Endothelial cell of umbilical vein (primary cell): ENCODE measurements at regions not wholly inside any gene's neighbourhood (a gene's known extent, or its start where the extent isn't known, plus 50 kb on each side); places are given as distances from the start of the nearest gene placed in this dataset.

ENCODE experiments used
- BruUV-seq: library from RNA; stranded (reverse); fragments of 400-500 nt; replicated peaks from 2 replicates; lab custom pipeline; 2021; lab: Mats Ljungman, UMichigan
- CTCF ChIA-PET: fragments of 300-600, 350-600 bp; sonication (Branson Sonifier 250); formaldehyde crosslinking; loops from one replicate; lab custom pipeline; 2021; ENCODE audit warnings: antibody characterized with exemption, inconsistent platforms; lab: Charles Lee
- POLR2A ChIA-PET: fragments of 300-600, 350-600 bp; sonication (Branson Sonifier 250); formaldehyde crosslinking; loops from one replicate; lab custom pipeline; 2021; ENCODE audit warnings: antibody characterized with exemption, inconsistent platforms; lab: Charles Lee
- DNase-seq: peaks from one replicate; pipeline ENCODE4 v3.0.0-alpha.2; 2011; ENCODE audit warnings: low read depth, low spot score
- FAIRE-seq: peaks from 2 replicates; lab custom pipeline; 2011; peaks lifted over from hg19 to GRCh38; lab: Jason Lieb, UNC
- H2AFZ ChIP-seq: 2 replicates; pipeline ENCODE4 v1.6.0; 2012; ENCODE audit warnings: low read depth, low read length, control low read depth, inconsistent platforms
- H3K27ac ChIP-seq: 2 replicates; pipeline ENCODE4 v1.5.1; 2011; ENCODE audit warnings: low read depth, mild to moderate bottlenecking, control low read depth, low read length, moderate library complexity; ENCODE audit not compliant: insufficient read depth
- H3K27me3 ChIP-seq, 2 experiments: 2 replicates each; pipeline versions ENCODE4 v1.6.0 to v1.6.1; 2011; ENCODE audit warnings: low read length in 2 of 2, mixed read lengths in 1 of 2; ENCODE audit not compliant: control insufficient read depth in 2 of 2, insufficient read depth in 2 of 2
- H3K36me3 ChIP-seq, 2 experiments: 2 replicates in 1 of 2; 3 replicates in 1 of 2; pipeline ENCODE4 v1.5.1; 2011; ENCODE audit warnings: low read length in 2 of 2, mild to moderate bottlenecking in 1 of 2, moderate library complexity in 1 of 2; ENCODE audit not compliant: control insufficient read depth in 2 of 2, insufficient read depth in 2 of 2; ENCODE audit errors: extremely low read depth in 1 of 2
- H3K4me1 ChIP-seq: 3 replicates; pipeline ENCODE4 v1.5.1; 2011; ENCODE audit warnings: mild to moderate bottlenecking, low read length; ENCODE audit not compliant: control insufficient read depth, insufficient read depth; ENCODE audit errors: extremely low read depth
- H3K4me2 ChIP-seq: 2 replicates; pipeline ENCODE4 v1.6.1; 2011; ENCODE audit warnings: low read length, control low read depth, mixed read lengths; ENCODE audit not compliant: insufficient read depth
- H3K4me3 ChIP-seq, 3 experiments: fragments of 200-600 bp in 1 of 3; sonication (generic), shearing (Covaris generic) in 1 of 3; replicated peaks in 1 of 3; 2 replicates each; pipeline ENCODE4 v1.5.1; 2011 to 2016; ENCODE audit warnings: control low read depth in 3 of 3, low read length in 3 of 3, mild to moderate bottlenecking in 2 of 3, inconsistent platforms in 1 of 3, low read depth in 1 of 3, moderate library complexity in 1 of 3; ENCODE audit not compliant: insufficient read depth in 1 of 3
- H3K79me2 ChIP-seq: 2 replicates; pipeline ENCODE4 v1.6.0; 2012; ENCODE audit warnings: low read length, inconsistent platforms; ENCODE audit not compliant: control insufficient read depth, insufficient read depth
- H3K9ac ChIP-seq: replicated peaks from 2 replicates; pipeline ENCODE3; 2011; ENCODE audit warnings: low read length, control low read depth; ENCODE audit not compliant: insufficient read depth; ENCODE audit errors: extremely low read depth
- H3K9me1 ChIP-seq: replicated peaks from 3 replicates; pipeline ENCODE4 v1.6.0; 2011; ENCODE audit warnings: mild to moderate bottlenecking, low read length; ENCODE audit not compliant: control insufficient read depth, insufficient read depth; ENCODE audit errors: extremely low read depth
- H3K9me3 ChIP-seq: replicated peaks from 2 replicates; pipeline ENCODE4 v1.5.1; 2012; ENCODE audit warnings: low read length, inconsistent platforms; ENCODE audit not compliant: control insufficient read depth, insufficient read depth
- H4K20me1 ChIP-seq: replicated peaks from 2 replicates; pipeline ENCODE3; 2011; ENCODE audit warnings: mild to moderate bottlenecking, low read length; ENCODE audit not compliant: control insufficient read depth, insufficient read depth; ENCODE audit errors: extremely low read depth
- CTCF ChIP-seq, 2 donors: IDR thresholded peaks; 1 replicate in 1 of 2; 2 replicates in 1 of 2; pipeline ENCODE4 v1.5.1; 2011; ENCODE audit warnings: low read length in 2 of 2, mild to moderate bottlenecking in 2 of 2, moderate library complexity in 2 of 2, control low read depth in 1 of 2, inconsistent platforms in 1 of 2, low read depth in 1 of 2; ENCODE audit not compliant: insufficient read depth in 1 of 2; ENCODE audit errors: extremely low read depth in 1 of 2
- EZH2 ChIP-seq: IDR thresholded peaks from 2 replicates; pipeline ENCODE4 v1.6.1; 2012; ENCODE audit warnings: borderline replicate concordance, low read depth, mild to moderate bottlenecking, moderate library complexity, low read length, inconsistent platforms; ENCODE audit not compliant: severe bottlenecking
- GATA2 ChIP-seq: IDR thresholded peaks from 2 replicates; pipeline ENCODE4 v1.7.0; 2011; ENCODE audit warnings: low read depth, mild to moderate bottlenecking, moderate library complexity, mixed read lengths, low read length; ENCODE audit not compliant: insufficient read length, insufficient read depth
- MYC ChIP-seq: IDR thresholded peaks from one replicate; pipeline ENCODE4 v1.6.1; 2011; ENCODE audit warnings: mild to moderate bottlenecking, low read depth, low read length
- POLR2AphosphoS5 ChIP-seq: IDR thresholded peaks from 2 replicates; pipeline ENCODE4 v1.6.1; 2012; ENCODE audit warnings: low read depth, mild to moderate bottlenecking, control low read depth, low read length, moderate library complexity; ENCODE audit not compliant: insufficient read depth
- dilution Hi-C: fragments of 300-500 bp; cut with MboI; formaldehyde crosslinking; loops from one replicate; pipeline ENCODE4 v1.15.0; 2019; ENCODE audit warnings: low sequenced_read_pairs; ENCODE audit not compliant: extremely low pct_ligation_motif_present
- intact Hi-C: fragments of 100-400 bp; cut with micrococcal nuclease; formaldehyde crosslinking; loops from one replicate; pipeline ENCODE4 v1.10.0; 2022

DNA sequence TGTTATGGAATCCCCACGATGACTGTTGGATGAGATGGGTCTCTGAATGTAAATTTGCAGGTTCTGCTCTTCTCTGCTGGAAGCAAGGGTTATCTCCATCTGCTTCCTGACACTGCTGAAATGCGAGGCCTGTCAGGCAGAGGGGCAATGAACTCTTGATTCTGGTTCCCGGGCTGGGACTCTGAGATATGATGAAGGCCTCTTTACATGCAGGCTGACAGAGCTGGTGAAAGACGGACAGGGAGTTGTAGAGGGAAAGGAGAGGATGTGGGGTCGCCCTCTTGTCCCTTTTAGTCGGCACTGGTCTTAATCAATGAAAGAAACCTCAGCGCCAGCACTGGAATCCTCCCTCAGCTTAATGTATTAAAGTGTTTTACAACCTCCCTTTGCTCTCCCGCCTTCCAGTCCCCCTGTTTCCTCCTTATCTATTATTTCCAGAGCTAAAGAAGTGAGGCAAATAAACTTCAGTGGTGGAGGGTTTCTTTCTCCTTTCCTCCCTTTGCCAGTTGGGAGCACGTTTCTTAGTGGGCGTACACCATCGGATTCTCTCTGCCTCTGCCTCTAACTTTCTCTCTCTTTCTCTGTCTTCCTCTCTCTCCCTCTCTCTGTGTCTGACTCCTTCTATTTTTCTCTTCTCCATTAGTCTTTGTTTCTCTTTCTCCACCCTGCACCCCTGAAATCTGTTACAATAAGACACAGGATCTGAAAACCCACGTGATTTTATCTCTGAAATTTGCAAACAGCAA is 145.6 kb downstream of the BAMBI start:
- POLR2A ChIA-PET: no interaction called here
- CTCF ChIA-PET: interaction anchor here (2.2 kb wide), 1 partner anchor 168 kb away, joined by 4 read pairs; no protein-coding TSS in a partner anchor
- intact Hi-C loops (no loop called here), dilution Hi-C loops (no loop called here)
- Histone ChIP-seq H3K79me2 (no peaks in the 10 kb centered on the region), H3K4me3 (no peak overlapping the region), H3K9me3 (no peaks in the 10 kb centered on the region), H3K36me3 (no peaks in the 10 kb centered on the region), H2AFZ (no peak overlapping the region), H4K20me1 (no peaks in the 10 kb centered on the region), H3K9ac (no peak overlapping the region), H3K4me2 (no peak overlapping the region), H3K9me1 (no peaks in the 10 kb centered on the region), H3K27ac (no peak overlapping the region), H3K4me1 (no peaks in the 10 kb centered on the region), H3K27me3 (peaks cover 9 to 11% of the 10 kb centered on the region in 2 experiments)
- FAIRE-seq: no peak
- BruUV-seq: no TSS peak
- DNase-seq: no peak
- TF ChIP-seq EZH2 (no peak), GATA2 (no peak), CTCF (IDR thresholded peaks at IDR 0.05; ENCODE audit: extremely low read depth in 1 of 2, insufficient read depth in 1 of 2, low read depth in 1 of 2, low read length in 2 of 2) (no peak), POLR2AphosphoS5 (no peak), MYC (no peak)
